ENCODE measurements at regions not wholly inside any gene's neighbourhood (a gene's known extent, or its start where the extent isn't known, plus 50 kb on each side); places are given as distances from the start of the nearest gene placed in this dataset.

GRCh38 chr22:34950489-34950888, 115.5 kb upstream of the ISX start:
- no peak for TF ChIP-seq POLR2AphosphoS5 (IDR thresholded peaks at IDR 0.05)
- no peak for TF ChIP-seq CTCF (IDR thresholded peaks at IDR 0.05)
- TF ChIP-seq POLR2A (IDR thresholded peaks at IDR 0.05) = no peak
- no peak for TF ChIP-seq EP300 (IDR thresholded peaks at IDR 0.05)
- H3K4me1 ChIP-seq = no peaks in the 10 kb centered on the region
- no peaks in the 10 kb centered on the region for H3K27me3 ChIP-seq
- H3K27ac ChIP-seq = no peak overlapping the region
- WGBS, 2 donors = 40 to 46% methylated on average over 4 of the region's 4 CpGs
- no peaks in the 10 kb centered on the region for H3K9me3 ChIP-seq
- no peaks in the 10 kb centered on the region for H3K36me3 ChIP-seq
- no peak for ATAC-seq (ENCODE audit: low FRiP score in 2 of 2)
- no peak for DNase-seq
- H3K4me3 ChIP-seq = no peak overlapping the region

- ATAC-seq (ENCODE audit: low FRiP score in 2 of 2) (no peak), DNase-seq (no peak)
- H3K9me3 ChIP-seq = no peaks in the 10 kb centered on the region
- H3K27ac ChIP-seq = no peak overlapping the region
- WGBS, 2 donors = 73 to 76% methylated on average over 3 of the region's 3 CpGs
- H3K4me1 ChIP-seq = no peaks in the 10 kb centered on the region
- H3K27me3 ChIP-seq = no peaks in the 10 kb centered on the region
- no peak overlapping the region for H3K4me3 ChIP-seq
- TF ChIP-seq EP300 (IDR thresholded peaks at IDR 0.05) (no peak), CTCF (IDR thresholded peaks at IDR 0.05) (no peak), POLR2A (IDR thresholded peaks at IDR 0.05) (no peak), POLR2AphosphoS5 (IDR thresholded peaks at IDR 0.05) (no peak)
- no peaks in the 10 kb centered on the region for H3K36me3 ChIP-seq
Observed at GRCh38 chr22:34951212-34951611, 114.7 kb upstream of the ISX start.

GRCh38 chr22:34960005-34960404, 106.0 kb upstream of the ISX start:
- no peaks in the 10 kb centered on the region for H3K27me3 ChIP-seq
- H3K4me3 ChIP-seq = no peak overlapping the region
- no peaks in the 10 kb centered on the region for H3K36me3 ChIP-seq
- DNase-seq (no peak), ATAC-seq (ENCODE audit: low FRiP score in 2 of 2) (no peak)
- 37 to 51% methylated on average over 5 of the region's 5 CpGs for WGBS, 2 donors
- no peaks in the 10 kb centered on the region for H3K4me1 ChIP-seq
- no peak overlapping the region for H3K27ac ChIP-seq
- no peak for TF ChIP-seq POLR2A (IDR thresholded peaks at IDR 0.05)
- TF ChIP-seq POLR2AphosphoS5 (IDR thresholded peaks at IDR 0.05) = no peak
- no peaks in the 10 kb centered on the region for H3K9me3 ChIP-seq

- TF ChIP-seq POLR2A (IDR thresholded peaks at IDR 0.05) (no peak), CTCF (IDR thresholded peaks at IDR 0.05) (no peak)
- no peaks in the 10 kb centered on the region for H3K4me1 ChIP-seq
- ATAC-seq (ENCODE audit: low FRiP score in 2 of 2) (no peak), DNase-seq (no peak)
- no peaks in the 10 kb centered on the region for H3K27me3 ChIP-seq
- H3K27ac ChIP-seq = no peak overlapping the region
- no peak overlapping the region for H3K4me3 ChIP-seq
- H3K9me3 ChIP-seq = no peaks in the 10 kb centered on the region
- 72 to 76% methylated on average over 4 of the region's 4 CpGs for WGBS, 2 donors
- H3K36me3 ChIP-seq = no peaks in the 10 kb centered on the region
Observed at GRCh38 chr22:34966980-34967565, 98.9 kb upstream of the ISX start.

GRCh38 chr22:34969001-34969790, 96.8 kb upstream of the ISX start:
- ATAC-seq (ENCODE audit: low FRiP score in 2 of 2) (no peak), DNase-seq (no peak)
- no peaks in the 10 kb centered on the region for H3K4me1 ChIP-seq
- no peaks in the 10 kb centered on the region for H3K36me3 ChIP-seq
- TF ChIP-seq EP300 (IDR thresholded peaks at IDR 0.05) (no peak), POLR2A (IDR thresholded peaks at IDR 0.05) (no peak)
- no peaks in the 10 kb centered on the region for H3K9me3 ChIP-seq
- 67 to 73% methylated on average over 15 of the region's 15 CpGs for WGBS, 2 donors
- H3K4me3 ChIP-seq = no peak overlapping the region
- H3K27me3 ChIP-seq = no peaks in the 10 kb centered on the region
- no peak overlapping the region for H3K27ac ChIP-seq

GRCh38 chr22:34971456-34971855, 94.5 kb upstream of the ISX start:
- Histone ChIP-seq H3K4me1 (no peaks in the 10 kb centered on the region), H3K36me3 (no peaks in the 10 kb centered on the region), H3K9me3 (peaks cover 0 to 1% (median 0%) of the 10 kb centered on the region in 4 donors), H3K27me3 (no peaks in the 10 kb centered on the region), H3K27ac (no peak overlapping the region), H3K4me3 (no peak overlapping the region)
- 30 to 61% methylated on average over 2 of the region's 2 CpGs for WGBS, 2 donors
- ATAC-seq (ENCODE audit: low FRiP score in 2 of 2) (no peak), DNase-seq (no peak)
- no peak for TF ChIP-seq POLR2AphosphoS5 (IDR thresholded peaks at IDR 0.05)
- TF ChIP-seq POLR2A (IDR thresholded peaks at IDR 0.05) = no peak
- no peak for TF ChIP-seq CTCF (IDR thresholded peaks at IDR 0.05)
- TF ChIP-seq EP300 (IDR thresholded peaks at IDR 0.05) = no peak

Measured in upper lobe of left lung (tissue), 6 donors.